Panc1 (cell line): ENCODE measurements at regions not wholly inside any gene's neighbourhood (a gene's known extent, or its start where the extent isn't known, plus 50 kb on each side); places are given as distances from the start of the nearest gene placed in this dataset.

ENCODE experiments used
- CTCF ChIP-seq: fragments of 450-650 bp; IDR thresholded peaks from 2 replicates; pipeline ENCODE4 v1.5.1; 2017; ENCODE audit warnings: mild to moderate bottlenecking
- REST ChIP-seq, 2 experiments: IDR thresholded peaks; 2 replicates each; pipeline ENCODE4 v1.6.1; 2011 to 2012; ENCODE audit warnings: low read depth in 2 of 2, control low read depth in 1 of 2, low read length in 1 of 2, mild to moderate bottlenecking in 1 of 2, moderate library complexity in 1 of 2; ENCODE audit not compliant: insufficient read depth in 1 of 2
- SIN3A ChIP-seq: IDR thresholded peaks from 2 replicates; pipeline ENCODE4 v1.6.1; 2012; ENCODE audit warnings: low read depth, mild to moderate bottlenecking, low read length, moderate library complexity, borderline replicate concordance; ENCODE audit not compliant: insufficient read depth
- TCF7L2 ChIP-seq: IDR thresholded peaks from 2 replicates; pipeline ENCODE4 v1.6.1; 2011; ENCODE audit warnings: mild to moderate bottlenecking, low read depth, low read length, inconsistent platforms

- no peak for TF ChIP-seq CTCF
- TF ChIP-seq TCF7L2, result no peak
- no peak for TF ChIP-seq SIN3A
- TF ChIP-seq REST (IDR thresholded peaks at IDR 0.05; ENCODE audit: insufficient read depth in 1 of 2, low read depth in 2 of 2, low read length in 1 of 2), result no peak
Measured at GRCh38 chr6:105568142-105568541, 165.3 kb upstream of the PREP start.
